DMS153 (cell line): ENCODE measurements at regions not wholly inside any gene's neighbourhood (a gene's known extent, or its start where the extent isn't known, plus 50 kb on each side); places are given as distances from the start of the nearest gene placed in this dataset.

Experiments
- DNase-seq: peaks from one replicate; lab custom pipeline; 2025; lab: John Stamatoyannopoulos, UW

- DNase-seq = no peak
Observed at GRCh38 chr12:102535306-102535705, 54.9 kb upstream of the IGF1 start.

- DNase-seq = no peak
Observed at GRCh38 chr12:102534899-102535298, 54.5 kb upstream of the IGF1 start.

GRCh38 chr12:102533483-102534215 is 53.3 kb upstream of the IGF1 start:
- no peak for DNase-seq
